ENCODE measurements at regions not wholly inside any gene's neighbourhood (a gene's known extent, or its start where the extent isn't known, plus 50 kb on each side); places are given as distances from the start of the nearest gene placed in this dataset.
A peak's percentile ranks its signal among the peaks of the same experiment; 100 is the strongest.

DNA sequence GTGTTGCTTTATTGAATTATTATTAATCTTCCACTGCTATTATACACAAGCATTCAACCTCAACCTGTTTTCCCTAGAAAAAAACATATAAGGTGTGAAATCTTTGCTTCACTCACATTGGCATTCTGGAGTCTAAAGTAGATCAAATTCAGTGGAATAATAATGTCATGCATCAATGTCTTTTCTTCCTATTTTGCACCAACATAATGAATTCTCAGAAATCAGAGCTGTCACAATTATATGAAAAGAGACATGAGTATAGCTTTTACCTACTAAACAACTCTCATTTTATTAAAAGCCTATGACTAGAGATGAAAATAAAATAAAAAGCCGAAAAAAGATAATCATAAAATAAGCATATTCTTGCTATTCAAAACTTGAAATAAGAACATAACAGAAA is 96.3 kb upstream of the QRFPR start (continued):
- TF ChIP-seq, protein P1, sequence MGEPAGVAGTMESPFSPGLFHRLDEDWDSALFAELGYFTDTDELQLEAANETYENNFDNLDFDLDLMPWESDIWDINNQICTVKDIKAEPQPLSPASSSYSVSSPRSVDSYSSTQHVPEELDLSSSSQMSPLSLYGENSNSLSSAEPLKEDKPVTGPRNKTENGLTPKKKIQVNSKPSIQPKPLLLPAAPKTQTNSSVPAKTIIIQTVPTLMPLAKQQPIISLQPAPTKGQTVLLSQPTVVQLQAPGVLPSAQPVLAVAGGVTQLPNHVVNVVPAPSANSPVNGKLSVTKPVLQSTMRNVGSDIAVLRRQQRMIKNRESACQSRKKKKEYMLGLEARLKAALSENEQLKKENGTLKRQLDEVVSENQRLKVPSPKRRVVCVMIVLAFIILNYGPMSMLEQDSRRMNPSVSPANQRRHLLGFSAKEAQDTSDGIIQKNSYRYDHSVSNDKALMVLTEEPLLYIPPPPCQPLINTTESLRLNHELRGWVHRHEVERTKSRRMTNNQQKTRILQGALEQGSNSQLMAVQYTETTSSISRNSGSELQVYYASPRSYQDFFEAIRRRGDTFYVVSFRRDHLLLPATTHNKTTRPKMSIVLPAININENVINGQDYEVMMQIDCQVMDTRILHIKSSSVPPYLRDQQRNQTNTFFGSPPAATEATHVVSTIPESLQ (CRISPR knock-in tag; conservative IDR thresholded peaks at IDR 0.05) = no peak
- TF ChIP-seq GATA4 (IDR thresholded peaks at IDR 0.05; ENCODE audit: borderline replicate concordance, low read depth) = no peak
- TF ChIP-seq ATF1 (CRISPR knock-in tag; IDR thresholded peaks at IDR 0.05) = no peak
- TF ChIP-seq, protein P2, sequence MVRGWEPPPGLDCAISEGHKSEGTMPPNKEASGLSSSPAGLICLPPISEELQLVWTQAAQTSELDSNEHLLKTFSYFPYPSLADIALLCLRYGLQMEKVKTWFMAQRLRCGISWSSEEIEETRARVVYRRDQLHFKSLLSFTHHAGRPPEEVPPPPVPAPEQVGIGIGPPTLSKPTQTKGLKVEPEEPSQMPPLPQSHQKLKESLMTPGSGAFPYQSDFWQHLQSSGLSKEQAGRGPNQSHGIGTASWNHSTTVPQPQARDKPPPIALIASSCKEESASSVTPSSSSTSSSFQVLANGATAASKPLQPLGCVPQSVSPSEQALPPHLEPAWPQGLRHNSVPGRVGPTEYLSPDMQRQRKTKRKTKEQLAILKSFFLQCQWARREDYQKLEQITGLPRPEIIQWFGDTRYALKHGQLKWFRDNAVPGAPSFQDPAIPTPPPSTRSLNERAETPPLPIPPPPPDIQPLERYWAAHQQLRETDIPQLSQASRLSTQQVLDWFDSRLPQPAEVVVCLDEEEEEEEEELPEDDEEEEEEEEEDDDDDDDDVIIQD (CRISPR knock-in tag; IDR thresholded peaks at IDR 0.05; ENCODE audit: low read depth) = no peak
- TF ChIP-seq, protein P3, sequence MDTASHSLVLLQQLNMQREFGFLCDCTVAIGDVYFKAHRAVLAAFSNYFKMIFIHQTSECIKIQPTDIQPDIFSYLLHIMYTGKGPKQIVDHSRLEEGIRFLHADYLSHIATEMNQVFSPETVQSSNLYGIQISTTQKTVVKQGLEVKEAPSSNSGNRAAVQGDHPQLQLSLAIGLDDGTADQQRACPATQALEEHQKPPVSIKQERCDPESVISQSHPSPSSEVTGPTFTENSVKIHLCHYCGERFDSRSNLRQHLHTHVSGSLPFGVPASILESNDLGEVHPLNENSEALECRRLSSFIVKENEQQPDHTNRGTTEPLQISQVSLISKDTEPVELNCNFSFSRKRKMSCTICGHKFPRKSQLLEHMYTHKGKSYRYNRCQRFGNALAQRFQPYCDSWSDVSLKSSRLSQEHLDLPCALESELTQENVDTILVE (CRISPR knock-in tag; IDR thresholded peaks at IDR 0.05) = no peak
- no peak for TF ChIP-seq ZNF678 (CRISPR knock-in tag; IDR thresholded peaks at IDR 0.05)
- no peak for TF ChIP-seq MEIS1 (CRISPR knock-in tag; IDR thresholded peaks at IDR 0.05; ENCODE audit: borderline replicate concordance)

DNA sequence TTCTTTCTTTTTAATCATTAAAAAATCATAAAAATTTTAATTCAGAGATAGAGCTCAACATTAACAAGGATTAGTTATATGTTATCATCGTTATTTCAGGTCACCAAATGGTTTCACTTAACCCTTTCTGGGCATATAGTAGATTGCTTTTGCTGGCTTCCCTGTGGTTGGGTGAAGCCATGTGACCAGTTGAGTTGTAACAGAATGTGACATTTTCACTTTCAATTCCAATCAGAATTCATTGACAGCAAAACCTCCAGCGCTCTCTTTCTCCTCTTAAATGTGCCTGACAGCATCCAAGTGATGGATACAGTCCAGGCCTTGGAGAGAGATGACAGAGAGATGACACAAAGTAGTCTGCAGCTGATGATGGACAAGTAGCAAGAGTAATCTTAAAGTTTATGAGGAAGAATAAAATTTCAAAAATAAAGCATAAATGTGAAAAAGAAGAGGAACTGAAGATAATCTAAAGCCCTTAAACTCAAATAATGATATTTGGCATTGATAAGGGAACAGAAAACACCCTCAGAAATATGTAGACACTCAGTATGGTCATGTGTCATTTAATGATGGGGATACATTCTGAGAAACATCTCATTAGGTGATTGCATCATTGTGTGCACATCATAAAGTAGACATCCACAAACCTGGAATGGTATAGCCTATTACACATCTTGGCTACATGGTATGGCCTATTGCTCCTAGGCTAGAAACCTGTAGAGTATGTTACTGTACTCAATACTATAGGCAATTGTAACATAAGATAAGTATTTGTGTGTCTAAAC is 92.3 kb upstream of the QRFPR start:
- Histone ChIP-seq H4K20me1 (ENCODE audit: insufficient read depth, low read length) (no peaks in the 10 kb centered on the region), H3K4me1 (ENCODE audit: insufficient read depth, low read length) (no peaks in the 10 kb centered on the region), H3K27ac (ENCODE audit: extremely low read length, insufficient read depth, low read length) (no peak overlapping the region), H3K4me3 (replicated peaks in 1 of 3; ENCODE audit: insufficient read depth in 1 of 3, low read depth in 2 of 3, low read length in 3 of 3) (no peak overlapping the region), H3K79me2 (ENCODE audit: insufficient read depth, low read length) (no peaks in the 10 kb centered on the region), H3K36me3 (replicated peaks in 1 of 2; ENCODE audit: control insufficient read depth in 1 of 2, insufficient read depth in 2 of 2, low read length in 2 of 2) (no peaks in the 10 kb centered on the region), H3K9ac (ENCODE audit: insufficient read depth, low read depth, low read length) (no peak overlapping the region), H2AFZ (ENCODE audit: low read length) (no peak overlapping the region), H3K9me3 (ENCODE audit: low read length) (no peaks in the 10 kb centered on the region), H3K27me3 (ENCODE audit: control insufficient read depth in 1 of 2, insufficient read depth in 2 of 2, low read length in 2 of 2) (no peaks in the 10 kb centered on the region), H3K4me2 (ENCODE audit: low read depth, low read length) (no peak overlapping the region)
- CTCF ChIA-PET (ENCODE audit: low intra/inter-chr PET ratio, low total read pairs) = no interaction called here
- no peak for ATAC-seq
- 0% methylated on average over 2 of the region's 2 CpGs for WGBS (ENCODE audit: low lambda C conversion rate)
- no peak for FAIRE-seq
- in situ Hi-C loops (cut with HindIII; ENCODE audit: extremely low pct_ligation_motif_present, low pct_unique_long_range_greater_than_20kb) = no loop called here
- TF ChIP-seq CEBPB (IDR thresholded peaks at IDR 0.05; ENCODE audit: borderline replicate concordance, low read depth, low read length) (peak; percentile 53; the same call in 1 of the 2 replicates), ATF7 (IDR thresholded peaks at IDR 0.05) (peak; percentile 40; the same call in 1 of the 2 replicates), ATF7 (CRISPR knock-in tag; IDR thresholded peaks at IDR 0.05) (no peak)
- TF ChIP-seq, protein P4, sequence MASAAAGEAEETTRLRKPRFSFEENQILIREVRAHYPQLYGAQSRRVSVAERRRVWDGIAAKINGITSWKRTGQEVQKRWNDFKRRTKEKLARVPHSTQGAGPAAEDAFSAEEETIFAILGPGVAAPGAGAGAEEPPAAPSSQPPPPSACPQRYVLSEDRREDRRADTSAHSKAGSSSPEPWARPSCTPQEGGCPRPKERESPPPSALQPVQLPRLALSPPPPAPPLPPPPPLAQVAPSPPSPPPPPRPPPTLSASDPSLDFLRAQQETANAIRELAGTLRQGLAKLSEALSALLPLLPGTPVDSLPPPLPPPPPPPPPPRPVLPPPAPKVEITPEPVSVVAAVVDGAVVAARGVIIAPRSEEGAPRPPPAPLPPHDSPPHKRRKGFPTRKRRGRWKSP (CRISPR knock-in tag; IDR thresholded peaks at IDR 0.05) = no peak
- intact Hi-C loops (cut with micrococcal nuclease; ENCODE audit: unreplicated experiment) = no loop called here
- no peak for DNase-seq (ENCODE audit: low spot score)
- no TSS peak for BruUV-seq (replicated peaks)
- POLR2A ChIA-PET = no interaction called here
